Gastrocnemius medialis (tissue), 4 donors: ENCODE measurements at regions not wholly inside any gene's neighbourhood (a gene's known extent, or its start where the extent isn't known, plus 50 kb on each side); places are given as distances from the start of the nearest gene placed in this dataset.

Source experiments
- ATAC-seq, 2 donors: fragments of 150-250 bp; one replicate each; pipeline ENCODE4 v1.9.1; 2016
- DNase-seq, 2 donors: peaks; one replicate each; pipeline ENCODE4 v3.0.0-alpha.2; 2019
- H3K27ac ChIP-seq, 4 donors: fragments of 200-600 bp; sonication (generic); 1 replicate in 1 of 4; 2 replicates in 3 of 4; pipeline ENCODE4 v1.5.1; 2016 to 2018; ENCODE audit warnings: mild to moderate bottlenecking in 2 of 4, moderate library complexity in 1 of 4
- H3K27me3 ChIP-seq, 3 donors: fragments of 200-600 bp; sonication (generic) in 2 of 3; 1 replicate in 1 of 3; 2 replicates in 2 of 3; pipeline versions ENCODE4 v1.5.1 to v1.6.0; 2016 to 2019; ENCODE audit warnings: mild to moderate bottlenecking in 1 of 3, moderate library complexity in 1 of 3
- H3K36me3 ChIP-seq, 2 donors: fragments of 200-600 bp; sonication (generic) in 1 of 2; one replicate each; pipeline ENCODE4 v1.5.1; 2017 to 2018
- H3K4me1 ChIP-seq, 2 donors: fragments of 200-600 bp; sonication (generic) in 1 of 2; one replicate each; pipeline ENCODE4 v1.5.1; 2016 to 2017; ENCODE audit warnings: mild to moderate bottlenecking in 2 of 2
- H3K4me3 ChIP-seq, 4 donors: fragments of 200-600 bp; sonication (generic) in 3 of 4; 1 replicate in 1 of 4; 2 replicates in 3 of 4; pipeline ENCODE4 v1.5.1; 2016 to 2019; ENCODE audit warnings: mild to moderate bottlenecking in 2 of 4
- H3K9me3 ChIP-seq, 3 donors: fragments of 200-600 bp; sonication (generic) in 2 of 3; 1 replicate in 1 of 3; 2 replicates in 2 of 3; pipeline ENCODE4 v1.5.1; 2016 to 2019
- POLR2A ChIP-seq, 2 donors: fragments of 450-650 bp; IDR thresholded peaks; one replicate each; pipeline ENCODE4 v1.6.1; 2017; ENCODE audit warnings: antibody characterized with exemption in 2 of 2, mild to moderate bottlenecking in 2 of 2, moderate library complexity in 2 of 2
- in situ Hi-C, 4 donors: fragments of 200-750 bp; cut with MboI; loops; one replicate each; pipeline versions ENCODE4 v1.15.0 to v1.8.0; 2017; ENCODE audit warnings: low sequenced_read_pairs in 4 of 4
- intact Hi-C: fragments of 100-400 bp; cut with DNase I; formaldehyde crosslinking; loops from one replicate; pipeline ENCODE4 v1.15.1; 2023; ENCODE audit warnings: low total_unique reads
- TF ChIP-seq, protein P1 (sequence below), 5 experiments: fragments of 450-650 bp in 3 of 5; fragments of 200-600 bp in 2 of 5; sonication (generic) in 2 of 5; IDR thresholded peaks in 4 of 5; conservative IDR thresholded peaks in 1 of 5; 1 replicate in 4 of 5; 2 replicates in 1 of 5; pipeline ENCODE4 v1.5.1; 2016 to 2019; ENCODE audit warnings: antibody characterized with exemption in 5 of 5, mild to moderate bottlenecking in 3 of 5, moderate library complexity in 3 of 5

DNA sequence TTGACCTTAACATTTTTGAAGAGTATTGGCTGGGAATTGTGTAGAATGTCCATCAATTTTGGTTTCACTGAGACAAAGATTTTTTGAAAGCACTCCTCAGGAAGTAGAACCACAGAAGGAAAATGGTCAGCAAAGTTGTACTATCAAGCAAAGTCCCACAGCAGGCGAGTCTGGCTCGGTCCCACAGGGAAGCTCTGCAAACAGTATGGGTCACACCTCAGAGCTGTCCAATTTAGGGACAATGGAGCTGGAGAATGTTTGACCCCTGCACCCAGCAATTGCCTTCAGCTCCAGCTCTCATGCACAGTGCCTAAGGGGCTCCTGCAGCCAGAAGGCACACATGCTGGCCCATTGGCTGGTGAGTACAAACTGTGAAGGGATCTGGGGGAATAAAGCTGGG, 147.0 kb downstream of the MAFB start:
- Histone ChIP-seq H3K4me1 (no peaks in the 10 kb centered on the region), H3K27me3 (no peaks in the 10 kb centered on the region), H3K36me3 (no peaks in the 10 kb centered on the region), H3K9me3 (no peaks in the 10 kb centered on the region), H3K4me3 (no peak overlapping the region), H3K27ac (no peak overlapping the region)
- DNase-seq (no peak), ATAC-seq (no peak)
- intact Hi-C loops, result no loop called here
- in situ Hi-C loops, result no loop called here
- TF ChIP-seq, protein P1, sequence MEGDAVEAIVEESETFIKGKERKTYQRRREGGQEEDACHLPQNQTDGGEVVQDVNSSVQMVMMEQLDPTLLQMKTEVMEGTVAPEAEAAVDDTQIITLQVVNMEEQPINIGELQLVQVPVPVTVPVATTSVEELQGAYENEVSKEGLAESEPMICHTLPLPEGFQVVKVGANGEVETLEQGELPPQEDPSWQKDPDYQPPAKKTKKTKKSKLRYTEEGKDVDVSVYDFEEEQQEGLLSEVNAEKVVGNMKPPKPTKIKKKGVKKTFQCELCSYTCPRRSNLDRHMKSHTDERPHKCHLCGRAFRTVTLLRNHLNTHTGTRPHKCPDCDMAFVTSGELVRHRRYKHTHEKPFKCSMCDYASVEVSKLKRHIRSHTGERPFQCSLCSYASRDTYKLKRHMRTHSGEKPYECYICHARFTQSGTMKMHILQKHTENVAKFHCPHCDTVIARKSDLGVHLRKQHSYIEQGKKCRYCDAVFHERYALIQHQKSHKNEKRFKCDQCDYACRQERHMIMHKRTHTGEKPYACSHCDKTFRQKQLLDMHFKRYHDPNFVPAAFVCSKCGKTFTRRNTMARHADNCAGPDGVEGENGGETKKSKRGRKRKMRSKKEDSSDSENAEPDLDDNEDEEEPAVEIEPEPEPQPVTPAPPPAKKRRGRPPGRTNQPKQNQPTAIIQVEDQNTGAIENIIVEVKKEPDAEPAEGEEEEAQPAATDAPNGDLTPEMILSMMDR (IDR thresholded peaks at IDR 0.05 in 4 of 5, conservative IDR thresholded peaks at IDR 0.05 in 1 of 5), result no peak
- TF ChIP-seq POLR2A (IDR thresholded peaks at IDR 0.05), result no peak

DNA sequence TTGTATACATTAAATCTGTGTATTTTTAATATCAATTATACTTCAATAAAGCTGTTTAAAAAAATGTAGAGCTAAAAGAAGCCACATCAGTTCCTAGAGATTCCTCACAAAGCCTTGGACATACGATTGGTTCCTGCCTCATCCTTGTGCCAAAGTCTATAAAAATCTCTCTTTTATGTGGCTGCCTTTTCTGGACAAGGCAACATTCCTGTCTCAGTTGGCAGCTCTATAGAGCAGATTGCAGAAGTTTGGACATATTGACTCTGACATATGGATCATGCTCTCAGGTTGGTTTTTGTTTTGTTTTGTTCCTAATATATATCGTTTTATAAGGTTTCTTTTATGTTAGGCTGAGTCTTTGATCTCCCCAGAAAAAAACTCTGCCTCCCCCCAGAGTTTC, 148.9 kb downstream of the MAFB start:
- Histone ChIP-seq H3K4me3 (no peak overlapping the region), H3K27ac (no peak overlapping the region), H3K9me3 (no peaks in the 10 kb centered on the region), H3K4me1 (no peaks in the 10 kb centered on the region), H3K27me3 (no peaks in the 10 kb centered on the region), H3K36me3 (no peaks in the 10 kb centered on the region)
- no peak for DNase-seq
- in situ Hi-C loops (no loop called here), intact Hi-C loops (no loop called here)
- ATAC-seq, result no peak
- TF ChIP-seq, protein P1 (IDR thresholded peaks at IDR 0.05 in 4 of 5, conservative IDR thresholded peaks at IDR 0.05 in 1 of 5), result no peak
- no peak for TF ChIP-seq POLR2A (IDR thresholded peaks at IDR 0.05)

DNA sequence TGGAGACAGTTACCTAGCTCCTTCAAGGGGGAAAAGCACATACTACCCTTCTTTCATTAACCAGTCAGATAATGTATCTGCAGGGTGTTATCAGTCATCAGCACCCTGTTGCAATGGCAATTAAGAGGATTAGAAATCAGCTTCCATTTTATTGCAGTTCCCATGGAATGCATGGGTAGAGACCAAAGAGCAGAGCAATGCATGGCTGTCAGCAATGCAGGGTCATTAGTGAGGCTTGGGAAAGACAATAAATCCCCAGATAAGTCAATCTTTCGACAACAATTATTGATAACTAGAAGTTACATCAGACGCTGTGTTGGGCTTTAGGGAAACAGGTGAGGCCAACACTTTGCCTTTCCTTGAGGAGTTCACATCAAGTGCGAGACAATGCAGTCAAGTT, 150.9 kb downstream of the MAFB start:
- in situ Hi-C loops (no loop called here), intact Hi-C loops (no loop called here)
- Histone ChIP-seq H3K27ac (no peak overlapping the region), H3K4me1 (no peaks in the 10 kb centered on the region), H3K4me3 (no peak overlapping the region), H3K36me3 (no peaks in the 10 kb centered on the region), H3K9me3 (no peaks in the 10 kb centered on the region), H3K27me3 (no peaks in the 10 kb centered on the region)
- no peak for DNase-seq
- TF ChIP-seq POLR2A (IDR thresholded peaks at IDR 0.05), result no peak
- TF ChIP-seq, protein P1 (IDR thresholded peaks at IDR 0.05 in 4 of 5, conservative IDR thresholded peaks at IDR 0.05 in 1 of 5), result no peak
- no peak for ATAC-seq

DNA sequence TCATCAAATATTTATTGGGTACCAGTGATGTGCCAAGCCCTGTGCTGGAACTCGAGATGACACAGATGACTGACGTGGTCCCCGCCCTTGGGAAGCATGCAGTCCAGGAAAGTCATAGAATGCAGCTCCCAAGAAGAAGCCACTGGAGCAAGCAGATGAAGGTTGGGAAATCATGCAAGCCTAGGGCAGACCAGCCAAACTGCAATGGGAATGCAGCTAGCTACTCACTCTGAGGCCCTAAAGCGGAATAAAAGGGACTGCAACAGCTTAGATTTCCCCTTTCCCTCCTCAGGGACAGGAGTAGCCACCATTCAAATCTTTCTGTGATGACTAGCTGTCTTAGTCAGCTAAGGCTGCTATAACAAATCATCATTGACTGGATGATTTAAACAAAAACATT, 152.2 kb downstream of the MAFB start:
- Histone ChIP-seq H3K4me3 (no peak overlapping the region), H3K9me3 (peaks cover 0 to 5% (median 0%) of the 10 kb centered on the region in 3 donors), H3K4me1 (no peaks in the 10 kb centered on the region), H3K27ac (no peak overlapping the region), H3K36me3 (no peaks in the 10 kb centered on the region), H3K27me3 (no peaks in the 10 kb centered on the region)
- ATAC-seq (no peak), DNase-seq (no peak)
- intact Hi-C loops (no loop called here), in situ Hi-C loops (no loop called here)
- no peak for TF ChIP-seq POLR2A (IDR thresholded peaks at IDR 0.05)
- TF ChIP-seq, protein P1 (IDR thresholded peaks at IDR 0.05 in 4 of 5, conservative IDR thresholded peaks at IDR 0.05 in 1 of 5), result no peak

DNA sequence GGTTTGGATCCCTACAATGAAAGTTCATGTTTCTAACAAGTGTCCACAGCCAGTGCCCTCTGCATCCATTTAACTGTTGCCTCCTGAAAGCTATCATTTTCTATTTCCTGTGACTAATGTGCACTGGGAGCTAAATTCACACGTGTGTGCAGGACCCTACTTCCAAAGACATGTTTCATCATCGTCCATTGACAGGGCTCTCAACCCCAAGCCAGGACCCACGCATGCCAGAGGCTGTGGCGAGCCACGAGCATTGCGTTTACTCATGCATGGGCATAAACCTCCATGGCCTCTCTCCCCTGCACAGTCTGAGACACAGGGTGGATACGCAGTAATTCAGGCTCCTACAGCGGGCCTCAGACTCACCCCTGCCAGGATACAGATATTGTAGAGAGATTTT, 153.2 kb downstream of the MAFB start:
- DNase-seq, result no peak
- no peak for ATAC-seq
- no peaks in the 10 kb centered on the region for H3K27me3 ChIP-seq
- TF ChIP-seq, protein P1 (IDR thresholded peaks at IDR 0.05 in 4 of 5, conservative IDR thresholded peaks at IDR 0.05 in 1 of 5), result no peak
- no peak for TF ChIP-seq POLR2A (IDR thresholded peaks at IDR 0.05)
- in situ Hi-C loops, result no loop called here
- peaks cover 0 to 13% (median 0%) of the 10 kb centered on the region in 3 donors for H3K9me3 ChIP-seq
- intact Hi-C loops, result no loop called here
- H3K27ac ChIP-seq, result no peak overlapping the region
- H3K36me3 ChIP-seq, result no peaks in the 10 kb centered on the region
- no peaks in the 10 kb centered on the region for H3K4me1 ChIP-seq
- no peak overlapping the region for H3K4me3 ChIP-seq
